Esophagus squamous epithelium (tissue), 5 donors: ENCODE measurements at regions not wholly inside any gene's neighbourhood (a gene's known extent, or its start where the extent isn't known, plus 50 kb on each side); places are given as distances from the start of the nearest gene placed in this dataset.

Source experiments
- DNase-seq: peaks from one replicate; lab custom pipeline; 2025; lab: John Stamatoyannopoulos, UW
- H3K27ac ChIP-seq, 4 donors: fragments of 200-600 bp; sonication (generic); one replicate each; pipeline ENCODE4 v1.5.1; 2016 to 2019; ENCODE audit warnings: mild to moderate bottlenecking in 1 of 4
- H3K27me3 ChIP-seq, 4 donors: fragments of 200-600 bp; sonication (generic); 1 replicate in 3 of 4; 2 replicates in 1 of 4; pipeline versions ENCODE4 v1.5.1 to v1.6.0; 2017 to 2021; ENCODE audit warnings: antibody characterized with exemption in 1 of 4
- H3K36me3 ChIP-seq, 3 donors: fragments of 200-600 bp; sonication (generic); one replicate each; pipeline ENCODE4 v1.5.1; 2016 to 2019
- H3K4me1 ChIP-seq, 3 donors: fragments of 200-600 bp; sonication (generic); one replicate each; pipeline ENCODE4 v1.5.1; 2017 to 2019
- H3K4me3 ChIP-seq, 4 donors: fragments of 200-600 bp; sonication (generic); 1 replicate in 3 of 4; 2 replicates in 1 of 4; pipeline ENCODE4 v1.5.1; 2016 to 2019; ENCODE audit warnings: mild to moderate bottlenecking in 2 of 4, moderate library complexity in 1 of 4
- H3K9me3 ChIP-seq, 3 donors: fragments of 200-600 bp; sonication (generic); one replicate each; pipeline ENCODE4 v1.5.1; 2016 to 2019
- CTCF ChIP-seq, 6 experiments: fragments of 450-650 bp in 4 of 6; fragments of 200-600 bp in 2 of 6; sonication (generic) in 2 of 6; IDR thresholded peaks; one replicate each; pipeline ENCODE4 v1.5.1; 2016 to 2019; ENCODE audit warnings: antibody characterized with exemption in 6 of 6, mild to moderate bottlenecking in 4 of 6, moderate library complexity in 4 of 6
- POLR2A ChIP-seq, 4 donors: fragments of 450-650 bp; IDR thresholded peaks; one replicate each; pipeline ENCODE4 v1.6.1; 2017; ENCODE audit warnings: antibody characterized with exemption in 4 of 4, mild to moderate bottlenecking in 4 of 4, moderate library complexity in 3 of 4
- WGBS, 2 donors: methylation state at CpG; one replicate each; pipeline ENCODE4 v1.1.5; 2018; 5-methylcytosine and 5-hydroxymethylcytosine counted together
- intact Hi-C: fragments of 100-400 bp; cut with DNase I; formaldehyde crosslinking; loops from one replicate; pipeline ENCODE4 v1.15.0; 2022
- donor health status: DM: yes; HTN: yes; CAD: no.

GRCh38 chr13:22937241-22937640 lies 243.5 kb upstream of the SGCG start:
- DNase-seq = no peak
- Histone ChIP-seq H3K36me3 (no peaks in the 10 kb centered on the region), H3K9me3 (no peaks in the 10 kb centered on the region), H3K27me3 (peaks cover 0 to 5% (median 0%) of the 10 kb centered on the region in 4 donors), H3K27ac (no peak overlapping the region), H3K4me3 (no peak overlapping the region), H3K4me1 (no peaks in the 10 kb centered on the region)
- WGBS, 2 donors = 89 to 90% methylated on average over 2 to 5 of the region's 13 CpGs
- TF ChIP-seq CTCF (IDR thresholded peaks at IDR 0.05) (no peak), POLR2A (IDR thresholded peaks at IDR 0.05) (no peak)
- intact Hi-C loops = loop anchor here (10.0 kb wide), 1 partner anchor 1418 kb away; no protein-coding TSS in a partner anchor

GRCh38 chr13:22937953-22938352 lies 242.8 kb upstream of the SGCG start:
- intact Hi-C loops = loop anchor here (10.0 kb wide), 1 partner anchor 1417 kb away; no protein-coding TSS in a partner anchor
- Histone ChIP-seq H3K27ac (no peak overlapping the region), H3K27me3 (peaks cover 0 to 5% (median 0%) of the 10 kb centered on the region in 4 donors), H3K4me3 (no peak overlapping the region), H3K36me3 (no peaks in the 10 kb centered on the region), H3K4me1 (no peaks in the 10 kb centered on the region), H3K9me3 (no peaks in the 10 kb centered on the region)
- DNase-seq = no peak
- 93 to 97% methylated on average over 5 of the region's 5 CpGs for WGBS, 2 donors
- no peak for TF ChIP-seq CTCF (IDR thresholded peaks at IDR 0.05)

- no peaks in the 10 kb centered on the region for H3K36me3 ChIP-seq
- WGBS, 2 donors = 89% methylated on average over 8 of the region's 22 CpGs; no CpG with 5 or more reads in 1 of the 2 donors
- DNase-seq = no peak
These were observed 242.2 kb upstream of the SGCG start for GRCh38 chr13:22938576-22938975.

GRCh38 chr13:22939157-22939556 lies 241.6 kb upstream of the SGCG start:
- Histone ChIP-seq H3K27ac (no peak overlapping the region), H3K9me3 (no peaks in the 10 kb centered on the region), H3K27me3 (peaks cover 0 to 5% (median 0%) of the 10 kb centered on the region in 4 donors), H3K4me1 (no peaks in the 10 kb centered on the region), H3K4me3 (no peak overlapping the region), H3K36me3 (no peaks in the 10 kb centered on the region)
- no peak for TF ChIP-seq POLR2A (IDR thresholded peaks at IDR 0.05)
- TF ChIP-seq CTCF (IDR thresholded peaks at IDR 0.05) = no peak
- DNase-seq = no peak
- intact Hi-C loops = loop anchor here (10.0 kb wide), 1 partner anchor 1416 kb away; no protein-coding TSS in a partner anchor
- WGBS, 2 donors = 100% methylated on average over 1 of the region's 3 CpGs; no CpG with 5 or more reads in 1 of the 2 donors

More at GRCh38 chr13:22938576-22938975, 242.2 kb upstream of the SGCG start:
- Histone ChIP-seq H3K4me1 (no peaks in the 10 kb centered on the region), H3K4me3 (no peak overlapping the region), H3K27me3 (peaks cover 0 to 5% (median 0%) of the 10 kb centered on the region in 4 donors), H3K9me3 (no peaks in the 10 kb centered on the region), H3K27ac (no peak overlapping the region)
- TF ChIP-seq CTCF (IDR thresholded peaks at IDR 0.05) (no peak), POLR2A (IDR thresholded peaks at IDR 0.05) (no peak)
- intact Hi-C loops = loop anchor here (10.0 kb wide), 1 partner anchor 1416 kb away; no protein-coding TSS in a partner anchor

- Histone ChIP-seq H3K4me3 (no peak overlapping the region), H3K9me3 (no peaks in the 10 kb centered on the region), H3K27me3 (peaks cover 0 to 5% (median 0%) of the 10 kb centered on the region in 4 donors), H3K27ac (no peak overlapping the region), H3K4me1 (no peaks in the 10 kb centered on the region), H3K36me3 (no peaks in the 10 kb centered on the region)
- TF ChIP-seq POLR2A (IDR thresholded peaks at IDR 0.05) (no peak), CTCF (IDR thresholded peaks at IDR 0.05) (no peak)
- no peak for DNase-seq
- intact Hi-C loops = no loop called here
- WGBS, 2 donors = no CpG with 5 or more reads among the region's 11 CpGs
These were observed 240.6 kb upstream of the SGCG start for GRCh38 chr13:22940090-22940710.
